ENCODE measurements at regions not wholly inside any gene's neighbourhood (a gene's known extent, or its start where the extent isn't known, plus 50 kb on each side); places are given as distances from the start of the nearest gene placed in this dataset.

DNA sequence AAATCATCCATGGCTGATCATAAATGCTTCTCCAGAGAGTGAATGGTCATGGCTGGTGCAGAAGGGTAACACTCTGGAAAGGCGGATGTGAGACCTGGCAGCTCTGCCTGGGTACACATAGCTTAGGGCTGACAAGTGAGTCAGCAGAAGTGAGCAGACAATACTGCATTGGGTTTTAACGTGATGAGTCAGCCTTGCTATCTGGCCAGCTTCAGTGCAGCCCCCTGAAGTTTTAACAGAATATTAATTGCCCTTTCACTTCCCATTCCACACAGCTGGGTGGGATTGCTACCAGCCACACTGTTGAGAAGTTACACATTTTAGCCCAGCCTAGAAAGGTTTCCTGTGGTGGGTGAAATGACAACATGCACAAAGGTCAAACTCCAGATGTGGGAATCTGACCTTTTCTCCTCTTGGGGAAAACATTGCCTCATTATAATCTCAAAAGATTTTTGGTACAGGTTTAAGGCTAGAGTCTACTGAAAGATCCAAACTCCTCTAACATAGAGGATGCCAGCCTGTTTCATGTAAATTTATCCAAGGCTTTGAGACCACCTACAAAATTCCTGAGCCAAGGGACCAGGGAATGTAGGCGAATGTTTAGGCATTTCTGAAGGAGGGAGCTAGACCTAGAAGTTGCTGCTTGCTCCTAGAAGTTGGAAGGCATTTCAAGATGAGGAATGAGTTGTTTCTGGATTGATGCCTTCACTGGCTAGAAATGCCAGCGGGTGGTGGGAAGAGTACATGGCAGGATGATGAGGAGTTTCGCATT is 230.3 kb upstream of the PGRMC2 start:
- H3K4me3 Mint-ChIP-seq (ENCODE audit: low read depth) = no peak overlapping the region
- peaks cover 7% of the 10 kb centered on the region for H3K9me3 Mint-ChIP-seq
- DNase-seq (ENCODE audit: low spot score) = no peak
- intact Hi-C loops (cut with micrococcal nuclease) = loop anchor here (5.0 kb wide), 1 partner anchor 34 kb away; no protein-coding TSS in a partner anchor
- H3K36me3 Mint-ChIP-seq (ENCODE audit: low read depth) = peaks cover 3% of the 10 kb centered on the region
- peak overlapping the region; percentile 13 for H3K27ac Mint-ChIP-seq
- no peaks in the 10 kb centered on the region for H3K27me3 Mint-ChIP-seq (ENCODE audit: low read depth)
- H3K4me1 Mint-ChIP-seq (ENCODE audit: low read depth) = peaks cover 21% of the 10 kb centered on the region

DNA sequence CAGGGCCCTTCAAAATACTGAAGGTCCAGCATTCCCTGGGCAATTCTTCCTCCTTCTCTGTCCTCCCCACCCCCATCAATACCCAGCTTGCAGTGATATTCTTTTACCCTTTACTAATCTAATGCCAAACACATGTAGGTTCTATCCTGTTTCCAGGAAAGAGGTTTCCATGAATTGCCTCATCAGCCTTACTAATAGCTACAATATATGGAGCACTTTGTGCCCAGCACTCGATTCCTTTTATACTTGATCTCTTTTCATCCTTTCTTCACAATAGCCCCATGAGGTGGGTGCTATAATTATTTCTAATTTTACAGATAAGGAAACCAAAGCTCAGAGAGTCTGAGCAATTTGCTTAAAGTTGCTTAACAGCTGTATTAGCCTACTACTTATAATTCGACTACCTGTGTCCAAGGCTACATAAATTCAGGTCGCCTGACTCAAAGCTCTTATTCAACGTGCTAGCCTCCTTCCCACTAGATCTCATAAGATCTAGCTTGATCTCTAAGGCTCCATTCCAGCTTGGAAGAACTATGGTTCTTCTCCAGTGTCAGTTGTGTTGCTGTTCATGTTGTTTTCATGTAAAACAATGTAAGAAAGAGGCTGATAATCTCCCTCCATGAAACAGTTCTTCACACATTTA is 229.6 kb upstream of the PGRMC2 start:
- Mint-ChIP-seq H3K27me3 (ENCODE audit: low read depth) (no peaks in the 10 kb centered on the region), H3K4me3 (ENCODE audit: low read depth) (no peak overlapping the region), H3K27ac (peak overlapping the region; percentile 13), H3K4me1 (ENCODE audit: low read depth) (peaks cover 24% of the 10 kb centered on the region), H3K36me3 (ENCODE audit: low read depth) (peaks cover 3% of the 10 kb centered on the region), H3K9me3 (peaks cover 7% of the 10 kb centered on the region)
- DNase-seq (ENCODE audit: low spot score) = no peak
- intact Hi-C loops (cut with micrococcal nuclease) = loop anchor here (5.0 kb wide), 1 partner anchor 35 kb away; no protein-coding TSS in a partner anchor

DNA sequence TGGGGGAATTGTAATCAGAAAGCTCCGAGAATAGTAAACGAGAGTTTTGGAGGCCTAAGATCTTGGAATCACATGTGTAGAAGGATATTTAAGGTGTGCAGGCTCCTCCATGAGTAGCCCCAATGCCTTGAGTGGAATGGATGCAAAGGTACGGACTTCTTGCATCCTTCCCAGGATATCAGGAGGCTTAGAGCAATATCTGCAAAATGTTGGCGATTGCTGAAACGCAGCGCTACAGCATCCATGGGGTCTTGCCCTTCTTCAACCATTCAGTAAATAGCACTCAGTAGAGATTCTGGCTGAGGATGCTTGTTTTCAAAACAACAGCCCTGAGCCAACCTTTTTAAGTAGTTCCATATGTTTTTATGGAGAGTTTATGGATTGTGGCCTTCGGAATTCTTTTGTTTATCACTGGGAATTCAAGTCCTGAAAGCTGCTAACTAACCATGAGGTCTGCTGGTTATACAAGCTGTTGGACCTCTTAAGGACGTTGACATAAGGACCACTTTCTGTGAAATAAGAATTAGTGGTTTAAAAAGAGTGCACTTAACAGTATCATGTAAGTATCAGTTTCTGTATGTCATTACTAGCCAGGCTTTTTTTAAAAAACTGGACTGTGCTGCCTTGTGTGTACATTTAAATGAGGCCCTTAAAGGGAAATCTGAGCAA is 228.8 kb upstream of the PGRMC2 start:
- Mint-ChIP-seq H3K27me3 (ENCODE audit: low read depth) (no peaks in the 10 kb centered on the region), H3K4me3 (ENCODE audit: low read depth) (no peak overlapping the region), H3K36me3 (ENCODE audit: low read depth) (peaks cover 3% of the 10 kb centered on the region), H3K27ac (no peak overlapping the region), H3K9me3 (peaks cover 7% of the 10 kb centered on the region), H3K4me1 (ENCODE audit: low read depth) (peaks cover 24% of the 10 kb centered on the region)
- intact Hi-C loops (cut with micrococcal nuclease) = loop anchor here (5.0 kb wide), 1 partner anchor 36 kb away; no protein-coding TSS in a partner anchor
- no peak for DNase-seq (ENCODE audit: low spot score)

DNA sequence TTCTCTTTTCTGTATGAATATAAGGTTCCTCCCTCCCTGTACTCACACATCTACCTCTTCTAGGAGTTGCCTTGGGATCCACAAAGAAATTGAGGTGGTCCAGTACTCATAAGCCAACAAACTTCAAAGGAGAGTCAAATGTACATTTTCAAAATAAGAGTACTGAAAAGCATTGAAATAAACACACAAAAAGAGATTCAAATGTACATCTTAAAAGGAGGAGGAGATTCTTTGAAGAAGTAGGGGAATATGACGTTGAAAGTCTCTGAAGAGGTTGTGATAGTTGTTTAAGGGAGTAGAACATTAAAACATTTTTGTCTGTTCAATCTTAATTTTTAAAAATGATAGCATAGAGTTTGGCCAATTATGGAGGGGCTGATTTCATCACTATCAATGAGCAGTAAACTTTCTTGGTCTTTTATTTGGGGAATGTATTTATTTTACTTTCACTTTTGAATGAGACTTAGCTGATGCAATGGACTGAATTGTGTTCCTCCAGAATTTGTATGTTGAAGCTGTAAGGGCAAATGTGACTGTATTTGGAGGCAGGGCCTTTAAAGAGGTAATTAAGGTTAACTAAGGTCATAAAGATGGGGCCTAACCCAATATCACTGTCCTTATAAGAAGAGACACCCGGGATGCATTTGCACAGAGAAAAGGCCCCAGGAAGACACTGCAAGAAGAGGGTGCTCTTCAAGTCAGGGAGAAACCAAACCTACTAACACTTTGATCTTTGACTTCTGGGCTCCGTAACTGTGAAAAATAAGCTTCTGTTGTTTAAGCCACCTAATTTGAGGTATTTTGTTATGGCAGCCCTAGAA is 226.3 kb upstream of the PGRMC2 start:
- Mint-ChIP-seq H3K36me3 (ENCODE audit: low read depth) (peaks cover 3% of the 10 kb centered on the region), H3K27me3 (ENCODE audit: low read depth) (peaks cover 1% of the 10 kb centered on the region), H3K9me3 (peaks cover 7% of the 10 kb centered on the region)

DNA sequence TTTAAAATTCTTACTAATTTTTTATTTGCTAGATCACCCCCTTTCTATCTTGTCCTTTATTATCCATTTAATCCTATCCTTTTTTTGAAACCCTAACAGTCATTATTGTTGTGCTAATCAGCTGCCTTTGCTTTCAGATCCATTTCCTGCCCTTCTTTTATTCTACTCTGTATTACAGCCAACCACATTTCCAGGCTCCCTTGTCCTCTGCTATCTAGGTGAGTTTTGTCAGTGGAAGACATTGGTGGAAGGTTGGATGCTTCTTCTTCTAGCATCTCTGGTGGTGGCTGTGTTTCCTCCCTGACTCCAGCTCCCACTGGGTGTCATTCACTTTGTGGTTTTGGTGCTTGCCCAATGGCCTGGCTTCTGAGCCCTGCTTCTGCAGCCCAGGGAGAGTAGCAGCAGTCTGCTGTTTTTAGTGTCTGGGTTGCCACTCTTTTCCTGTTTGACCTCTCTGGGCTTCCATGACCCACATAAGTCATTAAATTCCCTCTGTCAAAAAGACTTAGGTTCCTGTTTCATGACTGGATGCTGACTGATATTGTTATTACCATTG is 225.2 kb upstream of the PGRMC2 start:
- Mint-ChIP-seq H3K9me3 (peaks cover 7% of the 10 kb centered on the region), H3K27ac (no peak overlapping the region), H3K27me3 (ENCODE audit: low read depth) (peaks cover 5% of the 10 kb centered on the region), H3K4me1 (ENCODE audit: low read depth) (peaks cover 23% of the 10 kb centered on the region), H3K36me3 (ENCODE audit: low read depth) (peaks cover 3% of the 10 kb centered on the region), H3K4me3 (ENCODE audit: low read depth) (no peak overlapping the region)
- intact Hi-C loops (cut with micrococcal nuclease) = loop anchor here (5.0 kb wide), 1 partner anchor 61 kb away; no protein-coding TSS in a partner anchor
- no peak for DNase-seq (ENCODE audit: low spot score)

More for the DNA sequence above, 226.3 kb upstream of the PGRMC2 start:
- Mint-ChIP-seq H3K4me1 (ENCODE audit: low read depth) (peaks cover 24% of the 10 kb centered on the region), H3K4me3 (ENCODE audit: low read depth) (peak overlapping the region; percentile 9), H3K27ac (peak overlapping the region; percentile 64)
- DNase-seq (ENCODE audit: low spot score) = no peak
- intact Hi-C loops (cut with micrococcal nuclease) = loop anchor here (5.0 kb wide), 1 partner anchor 62 kb away; no protein-coding TSS in a partner anchor

DNA sequence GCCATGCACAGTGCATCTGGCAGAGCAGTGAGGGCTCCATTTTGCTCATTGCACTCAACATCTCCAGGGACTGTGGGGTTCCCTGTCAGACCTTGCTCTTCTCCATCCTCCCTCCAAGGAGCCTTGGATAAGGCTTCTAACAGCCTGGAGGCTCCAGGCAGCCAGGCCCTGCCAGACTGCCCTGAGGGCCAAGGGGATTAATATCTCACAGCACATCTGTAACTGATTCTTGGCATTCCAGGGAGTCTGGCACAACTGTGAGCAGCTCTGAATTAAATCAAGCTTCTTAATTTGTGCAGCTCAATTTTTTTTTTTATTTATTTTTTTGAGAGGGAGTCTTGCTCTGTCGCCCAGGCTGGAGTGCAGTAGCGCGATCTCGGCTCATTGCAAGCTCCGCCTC is 224.5 kb upstream of the PGRMC2 start:
- H3K4me1 Mint-ChIP-seq (ENCODE audit: low read depth) = peaks cover 17% of the 10 kb centered on the region
- peaks cover 5% of the 10 kb centered on the region for H3K27me3 Mint-ChIP-seq (ENCODE audit: low read depth)
- peaks cover 3% of the 10 kb centered on the region for H3K36me3 Mint-ChIP-seq (ENCODE audit: low read depth)
- H3K4me3 Mint-ChIP-seq (ENCODE audit: low read depth) = no peak overlapping the region
- intact Hi-C loops (cut with micrococcal nuclease) = loop anchor here (5.0 kb wide), 1 partner anchor 60 kb away; no protein-coding TSS in a partner anchor
- no peak overlapping the region for H3K27ac Mint-ChIP-seq
- DNase-seq (ENCODE audit: low spot score) = no peak
- peaks cover 7% of the 10 kb centered on the region for H3K9me3 Mint-ChIP-seq

DNA sequence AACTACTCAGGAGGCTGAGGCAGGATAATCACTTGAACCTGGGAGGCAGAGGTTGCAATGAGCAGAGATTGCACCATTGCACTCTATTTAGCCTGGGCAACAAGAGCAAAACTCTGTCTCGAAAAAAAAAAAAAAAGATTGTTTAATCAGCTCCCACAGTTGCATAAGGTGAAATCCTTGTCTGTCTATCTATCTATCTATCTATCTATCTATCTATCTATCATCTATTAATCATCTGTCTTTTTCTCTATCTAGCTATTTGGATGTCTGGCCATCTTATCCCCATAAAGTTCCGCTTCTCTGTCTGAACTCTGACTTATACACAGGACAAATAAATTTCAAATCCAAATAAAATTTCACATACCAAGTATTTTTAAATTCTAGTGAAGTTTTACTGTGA is 223.2 kb upstream of the PGRMC2 start:
- Mint-ChIP-seq H3K27me3 (ENCODE audit: low read depth) (peaks cover 5% of the 10 kb centered on the region), H3K36me3 (ENCODE audit: low read depth) (peaks cover 3% of the 10 kb centered on the region), H3K4me1 (ENCODE audit: low read depth) (peaks cover 17% of the 10 kb centered on the region), H3K27ac (no peak overlapping the region), H3K9me3 (peaks cover 7% of the 10 kb centered on the region), H3K4me3 (ENCODE audit: low read depth) (no peak overlapping the region)
- DNase-seq (ENCODE audit: low spot score) = no peak
- intact Hi-C loops (cut with micrococcal nuclease) = loop anchor here (5.0 kb wide), 1 partner anchor 59 kb away; no protein-coding TSS in a partner anchor

DNA sequence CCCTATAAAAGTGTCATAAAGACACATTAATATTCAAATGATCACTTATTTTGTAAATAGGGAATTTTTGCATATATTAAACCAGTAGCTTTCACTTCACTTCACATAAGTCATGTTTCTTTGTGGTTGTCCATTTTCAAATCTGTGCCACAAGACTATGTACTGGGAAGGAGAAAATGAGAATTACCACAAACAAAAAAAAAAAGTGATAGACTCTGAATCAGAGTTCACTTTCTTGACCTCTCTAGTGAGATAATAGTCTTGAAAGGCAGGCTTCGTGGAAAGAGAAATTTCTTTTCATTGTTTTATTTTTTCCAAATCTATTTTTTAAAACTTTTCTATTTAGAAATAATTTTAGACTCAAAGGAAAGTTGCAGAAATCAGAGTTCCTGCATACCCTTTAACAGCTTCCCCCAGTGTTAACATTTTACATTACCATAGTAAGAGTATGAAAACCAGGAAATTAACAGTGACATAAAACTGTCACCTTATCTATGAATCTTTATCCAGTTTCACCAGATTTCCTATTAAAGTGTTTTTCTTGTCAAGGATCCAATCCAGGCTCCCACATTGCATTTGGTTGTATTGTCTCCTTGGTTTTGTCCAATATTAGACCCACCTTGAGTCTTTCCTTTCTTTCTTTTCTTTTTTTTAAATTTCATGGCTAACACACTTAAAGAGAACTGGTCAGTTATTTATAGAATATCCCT is 215.4 kb upstream of the PGRMC2 start:
- Mint-ChIP-seq H3K36me3 (ENCODE audit: low read depth) (no peaks in the 10 kb centered on the region), H3K4me1 (ENCODE audit: low read depth) (no peaks in the 10 kb centered on the region), H3K9me3 (peaks cover 10% of the 10 kb centered on the region), H3K4me3 (ENCODE audit: low read depth) (no peak overlapping the region), H3K27ac (no peak overlapping the region), H3K27me3 (ENCODE audit: low read depth) (peaks cover 2% of the 10 kb centered on the region)
- DNase-seq (ENCODE audit: low spot score) = no peak
- intact Hi-C loops (cut with micrococcal nuclease) = no loop called here

DNA sequence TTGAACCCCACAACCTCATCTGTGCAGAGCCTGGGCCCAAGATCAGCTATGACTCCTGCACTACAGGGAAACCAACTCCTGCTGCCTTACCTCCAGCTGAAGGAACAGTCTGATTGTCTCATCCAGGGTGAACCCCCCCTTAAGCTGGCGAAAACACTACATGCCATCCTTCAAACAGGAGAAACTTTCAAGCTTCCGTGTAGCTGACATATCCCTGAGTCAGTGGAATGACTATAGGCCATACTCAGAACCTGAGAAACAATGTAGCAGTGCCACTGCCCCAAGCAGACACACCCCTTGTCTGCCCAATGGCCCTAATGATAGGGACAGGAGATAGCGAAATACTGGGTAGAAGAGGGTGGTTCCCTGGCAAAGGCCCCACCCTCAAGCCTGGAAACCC is 213.6 kb upstream of the PGRMC2 start:
- Mint-ChIP-seq H3K4me1 (ENCODE audit: low read depth) (no peaks in the 10 kb centered on the region), H3K36me3 (ENCODE audit: low read depth) (no peaks in the 10 kb centered on the region), H3K27me3 (ENCODE audit: low read depth) (peaks cover 2% of the 10 kb centered on the region), H3K9me3 (peaks cover 22% of the 10 kb centered on the region), H3K27ac (no peak overlapping the region), H3K4me3 (ENCODE audit: low read depth) (no peak overlapping the region)
- intact Hi-C loops (cut with micrococcal nuclease) = no loop called here
- DNase-seq (ENCODE audit: low spot score) = no peak

DNA sequence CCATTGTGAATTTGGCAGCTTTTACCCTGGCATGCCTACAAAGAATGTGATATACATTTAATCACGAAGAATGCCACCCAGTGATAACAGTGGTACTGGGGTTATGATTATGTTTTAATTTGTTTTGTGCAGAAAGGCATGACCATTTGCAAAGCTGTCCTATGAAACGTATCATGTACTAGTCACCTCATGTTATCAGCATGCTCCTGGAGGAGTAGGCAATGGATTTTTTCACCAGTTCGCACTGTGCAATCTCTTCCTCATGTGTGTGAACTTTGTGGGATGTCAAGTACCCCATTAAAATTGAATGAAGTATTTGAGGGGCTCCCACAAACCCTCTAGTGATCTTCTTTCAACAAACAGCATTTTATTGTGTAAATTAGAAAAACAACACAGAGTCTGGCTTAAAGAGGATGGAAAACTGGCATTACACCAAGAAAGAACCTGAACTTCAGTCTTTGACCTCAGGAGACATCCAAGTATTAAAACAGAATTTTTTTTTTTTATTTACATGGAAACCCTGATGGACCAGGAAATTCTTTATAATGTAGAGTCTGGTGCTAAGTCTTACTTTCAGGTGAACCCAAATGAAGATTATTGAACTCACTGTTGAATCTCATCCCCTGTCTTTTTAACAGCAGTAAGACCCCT is 200.6 kb upstream of the PGRMC2 start:
- DNase-seq (ENCODE audit: low spot score) = no peak
- H3K27ac Mint-ChIP-seq = no peak overlapping the region
- H3K36me3 Mint-ChIP-seq (ENCODE audit: low read depth) = no peaks in the 10 kb centered on the region
- no peak overlapping the region for H3K4me3 Mint-ChIP-seq (ENCODE audit: low read depth)
- peaks cover 3% of the 10 kb centered on the region for H3K4me1 Mint-ChIP-seq (ENCODE audit: low read depth)
- intact Hi-C loops (cut with micrococcal nuclease) = no loop called here
- H3K9me3 Mint-ChIP-seq = no peaks in the 10 kb centered on the region
- H3K27me3 Mint-ChIP-seq (ENCODE audit: low read depth) = no peaks in the 10 kb centered on the region

DNA sequence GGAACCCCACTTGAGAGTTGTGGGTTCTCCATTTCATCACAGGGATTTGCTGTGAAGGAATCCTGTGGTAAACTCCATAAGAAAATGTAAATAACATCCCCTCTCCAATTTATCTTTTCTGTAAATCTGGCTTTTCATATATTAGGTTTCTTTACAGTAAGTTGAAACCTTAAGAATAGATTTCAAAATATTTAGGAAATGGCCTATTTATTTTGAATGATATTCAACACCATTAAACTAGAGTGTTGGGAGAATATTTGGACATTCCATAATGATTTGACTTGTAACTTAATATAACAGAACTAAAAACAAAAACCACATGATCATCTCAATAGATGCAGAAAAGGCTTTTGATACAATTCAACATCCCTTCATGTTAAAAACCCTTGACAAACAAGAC is 197.3 kb upstream of the PGRMC2 start:
- no peaks in the 10 kb centered on the region for H3K27me3 Mint-ChIP-seq (ENCODE audit: low read depth)
- peaks cover 3% of the 10 kb centered on the region for H3K4me1 Mint-ChIP-seq (ENCODE audit: low read depth)
- DNase-seq (ENCODE audit: low spot score) = no peak
- no peaks in the 10 kb centered on the region for H3K36me3 Mint-ChIP-seq (ENCODE audit: low read depth)
- intact Hi-C loops (cut with micrococcal nuclease) = no loop called here
- H3K9me3 Mint-ChIP-seq = no peaks in the 10 kb centered on the region
- H3K27ac Mint-ChIP-seq = no peak overlapping the region
- H3K4me3 Mint-ChIP-seq (ENCODE audit: low read depth) = no peak overlapping the region

All from activated T-helper 2 cell treated with anti-CD3 and anti-CD28 coated beads, Interferon-gamma antibody, Interleukin-2, Interleukin-4, amounts not matched to agents 10 μg/mL and 5 μg/mL and 100 μg/mL, durations not matched to agents 14 hours and 24 hours and 36 hours (primary cell).